ENCODE measurements at regions not wholly inside any gene's neighbourhood (a gene's known extent, or its start where the extent isn't known, plus 50 kb on each side); places are given as distances from the start of the nearest gene placed in this dataset.

- H3K23ac ChIP-seq (ENCODE audit: low read length in 2 of 2), result no peak overlapping the region
- H2AK5ac ChIP-seq (ENCODE audit: low read length, severe bottlenecking), result no peak overlapping the region
- peaks cover 4% of the 10 kb centered on the region for H3K9me3 ChIP-seq (ENCODE audit: control insufficient read depth, low read length)
- H2BK5ac ChIP-seq (ENCODE audit: low read depth, low read length, poor library complexity, severe bottlenecking), result no peak overlapping the region
- H3K4me2 ChIP-seq (ENCODE audit: low read length, poor library complexity, severe bottlenecking), result no peak overlapping the region
- H2BK12ac ChIP-seq (ENCODE audit: low read length in 2 of 2), result no peak overlapping the region
- no peak overlapping the region for H4K91ac ChIP-seq (ENCODE audit: low read length)
- H3K18ac ChIP-seq (ENCODE audit: low read depth in 1 of 2, low read length in 2 of 2), result no peak overlapping the region
- H2BK120ac ChIP-seq (ENCODE audit: low read depth, low read length), result no peak overlapping the region
- H3K9ac ChIP-seq (ENCODE audit: low read length), result no peak overlapping the region
- H3K14ac ChIP-seq (ENCODE audit: low read length in 2 of 2), result no peak overlapping the region
- no peaks in the 10 kb centered on the region for H3K4me1 ChIP-seq (ENCODE audit: control insufficient read depth, insufficient read depth, low read depth, low read length)
- no peak overlapping the region for H4K8ac ChIP-seq (ENCODE audit: low read length)
- no peaks in the 10 kb centered on the region for H3K36me3 ChIP-seq (ENCODE audit: control insufficient read depth in 1 of 2, insufficient read depth in 2 of 2, low read depth in 1 of 2, low read length in 2 of 2)
- no peaks in the 10 kb centered on the region for H3K27me3 ChIP-seq (ENCODE audit: control insufficient read depth in 1 of 2, insufficient read depth in 1 of 2, low read length in 2 of 2)
- no peaks in the 10 kb centered on the region for H3K79me1 ChIP-seq (replicated peaks; ENCODE audit: low read length, poor library complexity, severe bottlenecking)
- H2BK15ac ChIP-seq (ENCODE audit: low read depth, poor library complexity, severe bottlenecking), result no peak overlapping the region
- no peak for DNase-seq
- peak overlapping the region; percentile 19 for H3K27ac ChIP-seq (ENCODE audit: low read length, poor library complexity, severe bottlenecking)
- no peak overlapping the region for H3K4ac ChIP-seq (ENCODE audit: low read depth in 1 of 2, low read length in 2 of 2)
- WGBS, result 97% methylated on average over 4 of the region's 6 CpGs
- H3K4me3 ChIP-seq (ENCODE audit: insufficient read depth in 1 of 2, low read depth in 1 of 2, low read length in 2 of 2), result no peak overlapping the region
- H2AFZ ChIP-seq (ENCODE audit: low read depth, low read length), result no peak overlapping the region
Measured at GRCh38 chr17:68737761-68738443, 136.7 kb upstream of the FAM20A start.

- no peak overlapping the region for H4K91ac ChIP-seq (ENCODE audit: low read length)
- no peak overlapping the region for H2BK12ac ChIP-seq (ENCODE audit: low read length in 2 of 2)
- H3K36me3 ChIP-seq (ENCODE audit: control insufficient read depth in 1 of 2, insufficient read depth in 2 of 2, low read depth in 1 of 2, low read length in 2 of 2), result no peaks in the 10 kb centered on the region
- H2AK5ac ChIP-seq (ENCODE audit: low read length, severe bottlenecking), result no peak overlapping the region
- no peaks in the 10 kb centered on the region for H3K79me1 ChIP-seq (replicated peaks; ENCODE audit: low read length, poor library complexity, severe bottlenecking)
- no peak overlapping the region for H3K27ac ChIP-seq (ENCODE audit: low read length, poor library complexity, severe bottlenecking)
- H3K4me1 ChIP-seq (ENCODE audit: control insufficient read depth, insufficient read depth, low read depth, low read length), result no peaks in the 10 kb centered on the region
- H2BK15ac ChIP-seq (ENCODE audit: low read depth, poor library complexity, severe bottlenecking), result no peak overlapping the region
- no peaks in the 10 kb centered on the region for H3K27me3 ChIP-seq (ENCODE audit: control insufficient read depth in 1 of 2, insufficient read depth in 1 of 2, low read length in 2 of 2)
- H3K23ac ChIP-seq (ENCODE audit: low read length in 2 of 2), result no peak overlapping the region
- no peak overlapping the region for H3K4me3 ChIP-seq (ENCODE audit: insufficient read depth in 1 of 2, low read depth in 1 of 2, low read length in 2 of 2)
- H3K9me3 ChIP-seq (ENCODE audit: control insufficient read depth, low read length), result no peaks in the 10 kb centered on the region
- H3K9ac ChIP-seq (ENCODE audit: low read length), result no peak overlapping the region
- no peak overlapping the region for H3K18ac ChIP-seq (ENCODE audit: low read depth in 1 of 2, low read length in 2 of 2)
- H3K4me2 ChIP-seq (ENCODE audit: low read length, poor library complexity, severe bottlenecking), result no peak overlapping the region
- H2AFZ ChIP-seq (ENCODE audit: low read depth, low read length), result no peak overlapping the region
- H2BK120ac ChIP-seq (ENCODE audit: low read depth, low read length), result no peak overlapping the region
- H2BK5ac ChIP-seq (ENCODE audit: low read depth, low read length, poor library complexity, severe bottlenecking), result no peak overlapping the region
- no peak overlapping the region for H3K4ac ChIP-seq (ENCODE audit: low read depth in 1 of 2, low read length in 2 of 2)
- no peak overlapping the region for H4K8ac ChIP-seq (ENCODE audit: low read length)
- no peak for DNase-seq
- no peak overlapping the region for H3K14ac ChIP-seq (ENCODE audit: low read length in 2 of 2)
Measured at GRCh38 chr17:68734931-68735330, 133.8 kb upstream of the FAM20A start.

GRCh38 chr17:68734187-68734900 lies 133.2 kb upstream of the FAM20A start:
- Histone ChIP-seq H3K79me1 (replicated peaks; ENCODE audit: low read length, poor library complexity, severe bottlenecking) (no peaks in the 10 kb centered on the region), H3K27me3 (ENCODE audit: control insufficient read depth in 1 of 2, insufficient read depth in 1 of 2, low read length in 2 of 2) (no peaks in the 10 kb centered on the region), H4K91ac (ENCODE audit: low read length) (peak overlapping the region; percentile 45), H2BK120ac (ENCODE audit: low read depth, low read length) (no peak overlapping the region), H2BK15ac (ENCODE audit: low read depth, poor library complexity, severe bottlenecking) (peak overlapping the region; percentile 30), H3K4me3 (ENCODE audit: insufficient read depth in 1 of 2, low read depth in 1 of 2, low read length in 2 of 2) (no peak overlapping the region), H2AFZ (ENCODE audit: low read depth, low read length) (no peak overlapping the region), H3K36me3 (ENCODE audit: control insufficient read depth in 1 of 2, insufficient read depth in 2 of 2, low read depth in 1 of 2, low read length in 2 of 2) (no peaks in the 10 kb centered on the region), H3K4me2 (ENCODE audit: low read length, poor library complexity, severe bottlenecking) (no peak overlapping the region), H4K8ac (ENCODE audit: low read length) (peak overlapping the region; percentile 77), H3K18ac (ENCODE audit: low read depth in 1 of 2, low read length in 2 of 2) (peak overlapping the region in 1 of 2 experiments; percentile 88), H2BK12ac (ENCODE audit: low read length in 2 of 2) (peak overlapping the region; percentile 46 to 90), H3K9ac (ENCODE audit: low read length) (no peak overlapping the region), H3K14ac (ENCODE audit: low read length in 2 of 2) (no peak overlapping the region), H3K23ac (ENCODE audit: low read length in 2 of 2) (no peak overlapping the region), H3K27ac (ENCODE audit: low read length, poor library complexity, severe bottlenecking) (no peak overlapping the region), H2BK5ac (ENCODE audit: low read depth, low read length, poor library complexity, severe bottlenecking) (no peak overlapping the region), H3K4me1 (ENCODE audit: control insufficient read depth, insufficient read depth, low read depth, low read length) (no peaks in the 10 kb centered on the region), H3K4ac (ENCODE audit: low read depth in 1 of 2, low read length in 2 of 2) (peak overlapping the region; percentile 8 to 13), H3K9me3 (ENCODE audit: control insufficient read depth, low read length) (no peaks in the 10 kb centered on the region), H2AK5ac (ENCODE audit: low read length, severe bottlenecking) (peak overlapping the region; percentile 29)
- WGBS, result 40% methylated on average over 4 of the region's 6 CpGs
- DNase-seq, result no peak

- H3K27ac ChIP-seq (ENCODE audit: low read length, poor library complexity, severe bottlenecking), result peak overlapping the region; percentile 43
- H2BK120ac ChIP-seq (ENCODE audit: low read depth, low read length), result peak overlapping the region; percentile 75
- no peaks in the 10 kb centered on the region for H3K4me1 ChIP-seq (ENCODE audit: control insufficient read depth, insufficient read depth, low read depth, low read length)
- no peak overlapping the region for H2BK5ac ChIP-seq (ENCODE audit: low read depth, low read length, poor library complexity, severe bottlenecking)
- no peaks in the 10 kb centered on the region for H3K27me3 ChIP-seq (ENCODE audit: control insufficient read depth in 1 of 2, insufficient read depth in 1 of 2, low read length in 2 of 2)
- no peak overlapping the region for H2AK5ac ChIP-seq (ENCODE audit: low read length, severe bottlenecking)
- no peak overlapping the region for H3K4me3 ChIP-seq (ENCODE audit: insufficient read depth in 1 of 2, low read depth in 1 of 2, low read length in 2 of 2)
- H2AFZ ChIP-seq (ENCODE audit: low read depth, low read length), result no peak overlapping the region
- H4K91ac ChIP-seq (ENCODE audit: low read length), result no peak overlapping the region
- WGBS, result 3% methylated on average over 4 of the region's 4 CpGs
- H3K14ac ChIP-seq (ENCODE audit: low read length in 2 of 2), result no peak overlapping the region
- peak overlapping the region in 1 of 2 experiments; percentile 88 for H3K18ac ChIP-seq (ENCODE audit: low read depth in 1 of 2, low read length in 2 of 2)
- H3K23ac ChIP-seq (ENCODE audit: low read length in 2 of 2), result no peak overlapping the region
- peak overlapping the region; percentile 6 to 17 for H2BK12ac ChIP-seq (ENCODE audit: low read length in 2 of 2)
- H3K4me2 ChIP-seq (ENCODE audit: low read length, poor library complexity, severe bottlenecking), result no peak overlapping the region
- H3K79me1 ChIP-seq (replicated peaks; ENCODE audit: low read length, poor library complexity, severe bottlenecking), result no peaks in the 10 kb centered on the region
- no peaks in the 10 kb centered on the region for H3K9me3 ChIP-seq (ENCODE audit: control insufficient read depth, low read length)
- no peak overlapping the region for H2BK15ac ChIP-seq (ENCODE audit: low read depth, poor library complexity, severe bottlenecking)
- H3K9ac ChIP-seq (ENCODE audit: low read length), result peak overlapping the region; percentile 16
- peak overlapping the region; percentile 52 for H4K8ac ChIP-seq (ENCODE audit: low read length)
- peak; percentile 45 for DNase-seq
- no peaks in the 10 kb centered on the region for H3K36me3 ChIP-seq (ENCODE audit: control insufficient read depth in 1 of 2, insufficient read depth in 2 of 2, low read depth in 1 of 2, low read length in 2 of 2)
- H3K4ac ChIP-seq (ENCODE audit: low read depth in 1 of 2, low read length in 2 of 2), result no peak overlapping the region
Measured at GRCh38 chr17:68733241-68734176, 132.3 kb upstream of the FAM20A start.

Data from mesenchymal stem cell (in vitro differentiated cells and primary cell).